Esophagus muscularis mucosa (tissue), 4 donors: ENCODE measurements at regions not wholly inside any gene's neighbourhood (a gene's known extent, or its start where the extent isn't known, plus 50 kb on each side); places are given as distances from the start of the nearest gene placed in this dataset.

Experiments
- DNase-seq: peaks from one replicate; pipeline ENCODE4 v3.0.0-alpha.2; 2017; ENCODE audit errors: extremely low spot score
- H3K27ac ChIP-seq, 4 donors: fragments of 200-600 bp; sonication (generic); replicated peaks in 1 of 4; 1 replicate in 3 of 4; 2 replicates in 1 of 4; pipeline ENCODE4 v1.5.1; 2016 to 2019; ENCODE audit warnings: mild to moderate bottlenecking in 1 of 4
- H3K27me3 ChIP-seq, 4 donors: fragments of 200-600 bp; sonication (generic); one replicate each; pipeline versions ENCODE4 v1.5.1 to v1.6.0; 2016 to 2019
- H3K36me3 ChIP-seq, 4 donors: fragments of 200-600 bp; sonication (generic); one replicate each; pipeline ENCODE4 v1.5.1; 2016 to 2019
- H3K4me1 ChIP-seq, 4 donors: fragments of 200-600 bp; sonication (generic); one replicate each; pipeline ENCODE4 v1.5.1; 2016 to 2019
- H3K4me3 ChIP-seq, 4 donors: fragments of 200-600 bp; sonication (generic); 1 replicate in 2 of 4; 2 replicates in 2 of 4; pipeline ENCODE4 v1.5.1; 2016 to 2019; ENCODE audit warnings: mild to moderate bottlenecking in 4 of 4, moderate library complexity in 1 of 4
- H3K9me3 ChIP-seq, 4 donors: fragments of 200-600 bp; sonication (generic); 1 replicate in 3 of 4; 2 replicates in 1 of 4; pipeline ENCODE4 v1.5.1; 2016 to 2019
- EP300 ChIP-seq: sonication (generic); formaldehyde crosslinking; IDR thresholded peaks from one replicate; pipeline ENCODE4 v1.6.1; 2017; ENCODE audit warnings: antibody characterized with exemption
- POLR2A ChIP-seq: fragments of 450-650 bp; IDR thresholded peaks from one replicate; pipeline ENCODE4 v1.6.1; 2017; ENCODE audit warnings: antibody characterized with exemption, moderate library complexity, mild to moderate bottlenecking, low read depth
- POLR2AphosphoS5 ChIP-seq, 2 donors: sonication (generic); formaldehyde crosslinking; IDR thresholded peaks; one replicate each; pipeline ENCODE4 v1.6.1; 2017; ENCODE audit warnings: antibody characterized with exemption in 2 of 2
- WGBS: methylation state at CpG from one replicate; pipeline ENCODE4 v1.1.5; 2018; 5-methylcytosine and 5-hydroxymethylcytosine counted together
- intact Hi-C: fragments of 100-400 bp; cut with DNase I; formaldehyde crosslinking; loops from one replicate; pipeline ENCODE4 v1.15.1; 2023
- TF ChIP-seq, protein P1 (sequence below), 3 experiments: fragments of 200-600 bp in 2 of 3; fragments of 450-650 bp in 1 of 3; sonication (generic) in 2 of 3; IDR thresholded peaks; one replicate each; pipeline ENCODE4 v1.5.1; 2017 to 2019; ENCODE audit warnings: antibody characterized with exemption in 3 of 3, mild to moderate bottlenecking in 2 of 3, moderate library complexity in 1 of 3

DNA sequence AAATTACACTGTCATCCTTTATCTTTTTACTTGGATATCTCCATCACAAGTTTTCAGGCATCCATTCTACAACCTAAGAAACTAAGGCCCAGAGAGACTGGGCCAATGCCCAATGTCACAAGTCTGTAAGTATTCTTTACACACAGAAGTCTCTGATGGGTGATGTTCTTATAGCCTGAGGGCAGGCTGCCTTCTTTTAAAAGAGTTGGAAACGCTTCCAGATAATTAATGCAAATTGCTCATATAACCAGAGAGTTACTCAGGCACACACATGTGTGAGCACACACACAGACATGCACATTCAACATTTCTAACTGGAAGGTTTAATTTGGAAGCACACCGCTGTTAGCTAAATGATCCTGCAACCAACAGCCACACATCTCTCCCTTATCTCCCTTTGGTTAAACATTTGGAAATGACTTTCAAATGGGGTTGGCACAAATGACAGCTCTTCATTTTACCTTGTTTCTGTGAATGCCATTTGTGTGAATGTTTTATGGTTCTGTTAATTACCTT is 160.8 kb upstream of the TMPO start:
- Histone ChIP-seq H3K4me3 (no peak overlapping the region), H3K4me1 (no peaks in the 10 kb centered on the region), H3K27ac (no peak overlapping the region), H3K27me3 (no peaks in the 10 kb centered on the region), H3K36me3 (no peaks in the 10 kb centered on the region), H3K9me3 (no peaks in the 10 kb centered on the region)
- 83% methylated on average over 2 of the region's 2 CpGs for WGBS
- no peak for DNase-seq
- intact Hi-C loops: no loop called here
- TF ChIP-seq, protein P1, sequence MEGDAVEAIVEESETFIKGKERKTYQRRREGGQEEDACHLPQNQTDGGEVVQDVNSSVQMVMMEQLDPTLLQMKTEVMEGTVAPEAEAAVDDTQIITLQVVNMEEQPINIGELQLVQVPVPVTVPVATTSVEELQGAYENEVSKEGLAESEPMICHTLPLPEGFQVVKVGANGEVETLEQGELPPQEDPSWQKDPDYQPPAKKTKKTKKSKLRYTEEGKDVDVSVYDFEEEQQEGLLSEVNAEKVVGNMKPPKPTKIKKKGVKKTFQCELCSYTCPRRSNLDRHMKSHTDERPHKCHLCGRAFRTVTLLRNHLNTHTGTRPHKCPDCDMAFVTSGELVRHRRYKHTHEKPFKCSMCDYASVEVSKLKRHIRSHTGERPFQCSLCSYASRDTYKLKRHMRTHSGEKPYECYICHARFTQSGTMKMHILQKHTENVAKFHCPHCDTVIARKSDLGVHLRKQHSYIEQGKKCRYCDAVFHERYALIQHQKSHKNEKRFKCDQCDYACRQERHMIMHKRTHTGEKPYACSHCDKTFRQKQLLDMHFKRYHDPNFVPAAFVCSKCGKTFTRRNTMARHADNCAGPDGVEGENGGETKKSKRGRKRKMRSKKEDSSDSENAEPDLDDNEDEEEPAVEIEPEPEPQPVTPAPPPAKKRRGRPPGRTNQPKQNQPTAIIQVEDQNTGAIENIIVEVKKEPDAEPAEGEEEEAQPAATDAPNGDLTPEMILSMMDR (IDR thresholded peaks at IDR 0.05): no peak
- TF ChIP-seq POLR2A (no peak), EP300 (no peak), POLR2AphosphoS5 (IDR thresholded peaks at IDR 0.05) (no peak)

DNA sequence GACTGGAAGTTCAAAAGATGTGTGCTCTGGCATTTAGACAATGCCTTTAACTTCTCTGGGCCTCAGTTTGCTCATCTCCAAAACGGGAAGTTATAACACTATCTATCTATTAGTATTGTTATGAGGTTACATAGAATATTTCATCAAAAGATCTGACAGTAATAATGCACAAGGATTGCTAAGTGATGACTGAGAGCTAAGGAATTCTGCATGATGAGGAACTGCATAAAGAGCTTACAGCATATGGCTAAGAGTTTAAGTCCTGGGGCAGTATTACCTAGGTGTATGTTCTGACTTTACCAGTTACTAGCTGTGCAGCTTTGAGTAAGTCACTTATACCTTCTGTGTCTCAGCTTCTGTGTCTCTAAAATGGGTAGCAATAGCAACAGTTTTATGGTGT is 160.1 kb upstream of the TMPO start:
- 81% methylated on average over 1 of the region's 1 CpG for WGBS
- no peaks in the 10 kb centered on the region for H3K4me1 ChIP-seq
- intact Hi-C loops: no loop called here
- no peak overlapping the region for H3K27ac ChIP-seq
- DNase-seq: no peak
- H3K36me3 ChIP-seq: no peaks in the 10 kb centered on the region
- H3K9me3 ChIP-seq: no peaks in the 10 kb centered on the region
- TF ChIP-seq, protein P1 (IDR thresholded peaks at IDR 0.05): no peak
- TF ChIP-seq POLR2AphosphoS5 (IDR thresholded peaks at IDR 0.05): no peak
- no peak for TF ChIP-seq EP300
- TF ChIP-seq POLR2A: no peak
- H3K27me3 ChIP-seq: no peaks in the 10 kb centered on the region
- no peak overlapping the region for H3K4me3 ChIP-seq

DNA sequence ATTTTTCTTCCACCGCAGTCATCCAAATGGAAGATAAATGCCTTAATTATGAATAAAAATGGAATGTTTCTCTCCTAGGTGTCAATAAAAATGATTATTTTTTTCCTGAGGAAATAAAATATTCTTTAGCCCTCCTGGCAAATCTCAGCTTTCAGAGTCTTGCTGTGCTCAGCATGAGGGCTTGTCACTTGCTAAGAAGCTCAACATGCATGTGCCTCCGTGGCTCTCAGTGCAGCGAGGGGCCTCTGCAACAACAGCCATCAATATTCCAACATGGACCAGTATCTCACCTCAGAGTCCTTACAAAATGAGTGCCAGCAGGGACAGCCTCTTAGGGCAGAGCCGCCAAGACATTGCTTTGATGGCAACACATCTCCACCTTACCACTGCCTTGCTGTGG is 159.5 kb upstream of the TMPO start:
- Histone ChIP-seq H3K27me3 (no peaks in the 10 kb centered on the region), H3K27ac (no peak overlapping the region), H3K4me1 (no peaks in the 10 kb centered on the region), H3K9me3 (no peaks in the 10 kb centered on the region), H3K4me3 (no peak overlapping the region), H3K36me3 (no peaks in the 10 kb centered on the region)
- 69% methylated on average over 3 of the region's 4 CpGs for WGBS
- DNase-seq: no peak
- intact Hi-C loops: no loop called here
- TF ChIP-seq EP300: no peak
- TF ChIP-seq POLR2A: no peak
- no peak for TF ChIP-seq POLR2AphosphoS5 (IDR thresholded peaks at IDR 0.05)

DNA sequence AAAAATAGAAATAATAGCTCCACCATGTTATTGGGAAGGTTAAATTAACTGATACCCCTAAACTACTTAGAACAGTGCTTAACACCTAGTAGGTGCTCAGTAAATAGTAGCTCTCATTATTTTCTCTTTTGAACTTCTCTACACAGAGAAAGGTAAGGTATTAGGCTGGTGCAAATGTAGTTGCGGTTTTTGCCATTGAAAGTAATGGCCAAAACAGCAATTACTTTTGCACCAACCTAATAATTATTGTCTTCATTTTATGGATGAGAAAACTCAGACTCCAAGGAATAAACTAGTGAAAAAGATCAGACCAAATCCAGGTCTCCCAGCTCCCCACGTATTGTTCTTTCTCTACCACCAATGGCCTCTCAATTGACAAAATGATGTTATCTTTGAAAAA is 157.2 kb upstream of the TMPO start:
- no peak for DNase-seq
- Histone ChIP-seq H3K27me3 (no peaks in the 10 kb centered on the region), H3K4me1 (no peaks in the 10 kb centered on the region), H3K36me3 (no peaks in the 10 kb centered on the region), H3K4me3 (no peak overlapping the region), H3K9me3 (no peaks in the 10 kb centered on the region), H3K27ac (no peak overlapping the region)
- TF ChIP-seq, protein P1 (IDR thresholded peaks at IDR 0.05): no peak
- TF ChIP-seq POLR2AphosphoS5 (IDR thresholded peaks at IDR 0.05) (no peak), POLR2A (no peak), EP300 (no peak)
- intact Hi-C loops: no loop called here
- WGBS: 75% methylated on average over 2 of the region's 2 CpGs

DNA sequence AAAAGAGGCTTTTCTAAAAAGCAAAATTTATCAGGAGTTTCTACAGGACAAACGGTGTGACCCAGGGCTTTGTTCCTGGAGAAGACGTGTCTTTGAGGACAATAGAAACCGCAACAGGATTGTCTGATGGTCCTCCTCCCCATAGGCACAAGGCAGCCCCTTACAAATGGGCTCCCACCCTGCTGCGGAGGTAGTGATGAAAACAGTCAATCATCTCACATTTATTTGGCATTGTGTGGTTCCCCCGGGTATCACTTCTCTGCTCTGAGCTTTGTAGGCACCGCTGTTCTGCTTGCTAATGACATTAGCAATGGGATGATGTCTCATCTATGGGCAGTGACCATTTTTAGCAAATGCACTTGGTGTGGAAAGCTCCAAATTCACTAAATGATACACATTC is 155.5 kb upstream of the TMPO start:
- 94% methylated on average over 6 of the region's 6 CpGs for WGBS
- DNase-seq: no peak
- intact Hi-C loops: no loop called here
- Histone ChIP-seq H3K4me1 (no peaks in the 10 kb centered on the region), H3K36me3 (no peaks in the 10 kb centered on the region), H3K27me3 (no peaks in the 10 kb centered on the region), H3K9me3 (no peaks in the 10 kb centered on the region), H3K4me3 (no peak overlapping the region), H3K27ac (no peak overlapping the region)
- TF ChIP-seq, protein P1 (IDR thresholded peaks at IDR 0.05): no peak
- TF ChIP-seq EP300 (no peak), POLR2AphosphoS5 (IDR thresholded peaks at IDR 0.05) (no peak), POLR2A (no peak)
